NOMO-1 treated with DMSO at 0.1 percent for 48 hours (cell line): ENCODE measurements at regions not wholly inside any gene's neighbourhood (a gene's known extent, or its start where the extent isn't known, plus 50 kb on each side); places are given as distances from the start of the nearest gene placed in this dataset.
"Not testable (repeated sequence)": the region's sequence is repeated elsewhere in the genome, so short reads cannot be mapped to it uniquely, and the experiment has no call there.

ENCODE experiments used
- DNase-seq: peaks from one replicate; lab custom pipeline; 2025; ENCODE audit not compliant: unreplicated experiment; lab: John Stamatoyannopoulos, UW

- no peak for DNase-seq
Observed at GRCh38 chr18:5024741-5025140, 172.3 kb downstream of the AKAIN1 start.

- no peak for DNase-seq
Observed at GRCh38 chr18:5021558-5021957, 175.5 kb downstream of the AKAIN1 start.

GRCh38 chr18:5015213-5015612, 181.8 kb downstream of the AKAIN1 start:
- no peak for DNase-seq

- not testable (repeated sequence) for DNase-seq
Observed at GRCh38 chr18:5004031-5004820, 192.8 kb downstream of the AKAIN1 start.

- no peak for DNase-seq
Observed at GRCh38 chr18:4994710-4995109, 202.3 kb downstream of the AKAIN1 start.

- no peak for DNase-seq
Observed at GRCh38 chr18:4987452-4988405, 209.3 kb downstream of the AKAIN1 start.

- no peak for DNase-seq
Observed at GRCh38 chr18:4986677-4987076, 210.4 kb downstream of the AKAIN1 start.

GRCh38 chr18:4986066-4986465, 211.0 kb downstream of the AKAIN1 start:
- DNase-seq: no peak

GRCh38 chr18:4961121-4961909, 235.7 kb downstream of the AKAIN1 start:
- DNase-seq: no peak

- no peak for DNase-seq
Observed at GRCh38 chr18:4960578-4960977, 236.5 kb downstream of the AKAIN1 start.

GRCh38 chr18:4931209-4931608, 265.8 kb downstream of the AKAIN1 start:
- DNase-seq: no peak

GRCh38 chr18:4921548-4921947, 275.5 kb downstream of the AKAIN1 start:
- DNase-seq: no peak

- DNase-seq: not testable (repeated sequence)
Observed at GRCh38 chr18:4917509-4917908, 279.5 kb downstream of the AKAIN1 start.

- no peak for DNase-seq
Observed at GRCh38 chr18:4908328-4908727, 288.7 kb downstream of the AKAIN1 start.

- DNase-seq: no peak
Observed at GRCh38 chr18:4906856-4907255, 290.2 kb downstream of the AKAIN1 start.

- no peak for DNase-seq
Observed at GRCh38 chr18:4888251-4889040, 308.6 kb downstream of the AKAIN1 start.

GRCh38 chr18:4878480-4878879, 318.6 kb downstream of the AKAIN1 start:
- no peak for DNase-seq

GRCh38 chr18:4871197-4871596, 325.9 kb downstream of the AKAIN1 start:
- no peak for DNase-seq

- DNase-seq: no peak
Observed at GRCh38 chr18:4870177-4870773, 326.8 kb downstream of the AKAIN1 start.

- DNase-seq: no peak
Observed at GRCh38 chr18:4869155-4869554, 327.9 kb downstream of the AKAIN1 start.
